OCI-LY7 (cell line): ENCODE measurements at regions not wholly inside any gene's neighbourhood (a gene's known extent, or its start where the extent isn't known, plus 50 kb on each side); places are given as distances from the start of the nearest gene placed in this dataset.

ENCODE experiments used
- BruUV-seq: library from RNA; stranded (reverse); fragments of 400-500 nt; replicated peaks from 2 replicates; lab custom pipeline; 2021; lab: Mats Ljungman, UMichigan
- CTCF ChIA-PET: fragments of 300-600 bp; sonication (Branson Sonifier 250); formaldehyde crosslinking; loops from one replicate; lab custom pipeline; 2022; ENCODE audit warnings: antibody characterized with exemption; ENCODE audit not compliant: unreplicated experiment; lab: Charles Lee
- POLR2A ChIA-PET: fragments of 300-600 bp; sonication (Branson Sonifier 250); formaldehyde crosslinking; loops from one replicate; lab custom pipeline; 2022; ENCODE audit warnings: antibody characterized with exemption; lab: Charles Lee
- DNase-seq: peaks from one replicate; pipeline ENCODE4 v3.0.0-alpha.2; 2015; ENCODE audit warnings: low spot score
- H2AFZ ChIP-seq: fragments of 200-600 bp; sonication (generic), shearing (Covaris generic); 2 replicates; pipeline ENCODE4 v1.6.1; 2014; ENCODE audit warnings: mild to moderate bottlenecking, antibody characterized with exemption, low read length, moderate library complexity
- H3K27ac ChIP-seq: fragments of 200-600 bp; sonication (generic); 2 replicates; pipeline ENCODE4 v1.5.1; 2014; ENCODE audit warnings: mixed run types, low read depth, mild to moderate bottlenecking, moderate library complexity, low read length, inconsistent platforms; ENCODE audit not compliant: poor library complexity, severe bottlenecking
- H3K36me3 ChIP-seq: fragments of 200-600 bp; sonication (generic); 2 replicates; pipeline ENCODE4 v1.6.1; 2014; ENCODE audit warnings: mild to moderate bottlenecking, antibody characterized with exemption, low read length, moderate library complexity, mixed read lengths; ENCODE audit not compliant: insufficient read depth
- H3K4me1 ChIP-seq: fragments of 200-600 bp; sonication (generic); 2 replicates; pipeline ENCODE4 v1.5.1; 2014; ENCODE audit warnings: mild to moderate bottlenecking, low read length; ENCODE audit not compliant: insufficient read depth, poor library complexity, severe bottlenecking
- H3K4me2 ChIP-seq: fragments of 200-600 bp; sonication (generic); 2 replicates; pipeline ENCODE4 v1.6.1; 2014; ENCODE audit warnings: mild to moderate bottlenecking, low read length
- H3K4me3 ChIP-seq: fragments of 200-600 bp; sonication (generic); 2 replicates; pipeline ENCODE4 v1.5.1; 2014; ENCODE audit warnings: mild to moderate bottlenecking, low read depth, low read length; ENCODE audit not compliant: poor library complexity, severe bottlenecking
- H3K79me2 ChIP-seq: fragments of 200-600 bp; sonication (generic); 2 replicates; pipeline ENCODE4 v1.6.1; 2016; ENCODE audit warnings: low read depth, mild to moderate bottlenecking, low read length, moderate library complexity, mixed read lengths; ENCODE audit not compliant: insufficient read depth
- H3K9me2 ChIP-seq: fragments of 200-600 bp; sonication (generic); 2 replicates; pipeline ENCODE4 v1.6.1; 2016; ENCODE audit warnings: mild to moderate bottlenecking, low read length, mixed read lengths; ENCODE audit not compliant: insufficient read depth
- H3K9me3 ChIP-seq: fragments of 200-600 bp; sonication (generic); 2 replicates; pipeline ENCODE4 v1.6.1; 2014; ENCODE audit warnings: mild to moderate bottlenecking, mixed run types, low read length, mixed read lengths
- H4K20me1 ChIP-seq: fragments of 200-600 bp; sonication (generic); 2 replicates; pipeline ENCODE4 v1.6.1; 2014; ENCODE audit warnings: mild to moderate bottlenecking, antibody characterized with exemption, low read length, moderate library complexity, mixed read lengths; ENCODE audit not compliant: insufficient read depth
- EZH2phosphoT487 ChIP-seq: fragments of 200-600 bp; sonication (generic); IDR thresholded peaks from 2 replicates; pipeline ENCODE4 v1.6.1; 2018; ENCODE audit warnings: low read depth, borderline replicate concordance, mild to moderate bottlenecking, mixed run types, antibody characterized with exemption, low read length, moderate library complexity, mixed read lengths
- intact Hi-C: fragments of 100-400 bp; cut with micrococcal nuclease; formaldehyde crosslinking; loops from one replicate; pipeline ENCODE4 v1.10.0; 2022; ENCODE audit not compliant: unreplicated experiment
- TF ChIP-seq, protein P1 (sequence below): fragments of 200-600 bp; sonication (generic); conservative IDR thresholded peaks from 2 replicates; pipeline ENCODE4 v1.5.1; 2014; ENCODE audit warnings: mild to moderate bottlenecking, antibody characterized with exemption, low read length, moderate library complexity, mixed read lengths

DNA sequence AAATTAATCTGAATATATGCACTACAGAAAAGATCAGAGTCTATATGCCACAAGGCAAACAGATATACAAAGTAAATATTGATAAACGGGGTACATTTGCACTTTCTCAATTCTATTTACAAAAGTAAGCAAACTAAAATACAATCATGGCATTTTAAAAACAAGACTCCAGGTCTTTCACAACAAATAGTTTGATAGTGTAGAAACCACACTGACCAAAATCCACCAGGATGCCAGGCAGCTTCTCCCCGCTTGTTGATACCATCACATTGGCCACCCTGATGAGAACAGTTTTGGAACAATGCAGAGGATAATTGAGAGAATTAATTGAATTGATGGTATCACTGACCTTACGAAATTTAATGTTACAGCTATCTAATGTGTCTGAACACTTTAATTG is 190.6 kb upstream of the TMCO5A start:
- no peak overlapping the region for H3K27ac ChIP-seq
- no peaks in the 10 kb centered on the region for H3K9me2 ChIP-seq
- H3K79me2 ChIP-seq, result no peaks in the 10 kb centered on the region
- H3K4me2 ChIP-seq, result no peak overlapping the region
- no peak overlapping the region for H2AFZ ChIP-seq
- TF ChIP-seq, protein P1, sequence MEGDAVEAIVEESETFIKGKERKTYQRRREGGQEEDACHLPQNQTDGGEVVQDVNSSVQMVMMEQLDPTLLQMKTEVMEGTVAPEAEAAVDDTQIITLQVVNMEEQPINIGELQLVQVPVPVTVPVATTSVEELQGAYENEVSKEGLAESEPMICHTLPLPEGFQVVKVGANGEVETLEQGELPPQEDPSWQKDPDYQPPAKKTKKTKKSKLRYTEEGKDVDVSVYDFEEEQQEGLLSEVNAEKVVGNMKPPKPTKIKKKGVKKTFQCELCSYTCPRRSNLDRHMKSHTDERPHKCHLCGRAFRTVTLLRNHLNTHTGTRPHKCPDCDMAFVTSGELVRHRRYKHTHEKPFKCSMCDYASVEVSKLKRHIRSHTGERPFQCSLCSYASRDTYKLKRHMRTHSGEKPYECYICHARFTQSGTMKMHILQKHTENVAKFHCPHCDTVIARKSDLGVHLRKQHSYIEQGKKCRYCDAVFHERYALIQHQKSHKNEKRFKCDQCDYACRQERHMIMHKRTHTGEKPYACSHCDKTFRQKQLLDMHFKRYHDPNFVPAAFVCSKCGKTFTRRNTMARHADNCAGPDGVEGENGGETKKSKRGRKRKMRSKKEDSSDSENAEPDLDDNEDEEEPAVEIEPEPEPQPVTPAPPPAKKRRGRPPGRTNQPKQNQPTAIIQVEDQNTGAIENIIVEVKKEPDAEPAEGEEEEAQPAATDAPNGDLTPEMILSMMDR, result no peak
- no peak for TF ChIP-seq EZH2phosphoT487
- no peaks in the 10 kb centered on the region for H3K36me3 ChIP-seq
- intact Hi-C loops, result loop anchor here (5.0 kb wide), 1 partner anchor 48 kb away; no protein-coding TSS in a partner anchor
- no peaks in the 10 kb centered on the region for H4K20me1 ChIP-seq
- no peaks in the 10 kb centered on the region for H3K4me1 ChIP-seq
- no peak for DNase-seq
- no TSS peak for BruUV-seq
- H3K4me3 ChIP-seq, result no peak overlapping the region
- ChIA-PET POLR2A (interaction anchor here (0.6 kb wide), 1 partner anchor 54 kb away, joined by 3 read pairs; no protein-coding TSS in a partner anchor), CTCF (no interaction called here)
- H3K9me3 ChIP-seq, result no peaks in the 10 kb centered on the region

DNA sequence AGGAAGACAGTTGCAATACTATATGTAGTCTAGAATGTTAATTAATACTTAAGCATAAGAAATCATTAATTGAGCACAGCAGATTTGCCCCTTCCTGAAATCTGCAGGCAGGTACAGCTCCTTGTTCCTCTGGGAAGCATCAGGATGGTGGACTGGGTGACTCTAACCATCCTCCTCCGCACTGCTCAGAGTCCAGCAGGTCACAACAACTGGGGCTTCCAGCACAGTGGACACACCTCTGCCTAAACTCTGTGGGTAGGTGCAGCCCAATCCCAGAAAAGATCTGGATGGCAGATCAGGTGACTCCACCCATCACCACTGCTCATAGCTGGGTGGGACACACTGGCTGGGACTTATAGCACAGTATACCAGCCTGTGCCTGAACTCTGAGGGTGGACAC is 189.9 kb upstream of the TMCO5A start:
- H3K4me1 ChIP-seq, result no peaks in the 10 kb centered on the region
- H3K36me3 ChIP-seq, result no peaks in the 10 kb centered on the region
- H3K27ac ChIP-seq, result no peak overlapping the region
- no peak for DNase-seq
- no peaks in the 10 kb centered on the region for H3K79me2 ChIP-seq
- H2AFZ ChIP-seq, result no peak overlapping the region
- ChIA-PET POLR2A (no interaction called here), CTCF (no interaction called here)
- no peak overlapping the region for H3K4me3 ChIP-seq
- H3K4me2 ChIP-seq, result no peak overlapping the region
- TF ChIP-seq, protein P1, result no peak
- no peak for TF ChIP-seq EZH2phosphoT487
- H4K20me1 ChIP-seq, result no peaks in the 10 kb centered on the region
- intact Hi-C loops, result loop anchor here (5.0 kb wide), 1 partner anchor 48 kb away; no protein-coding TSS in a partner anchor
- no peaks in the 10 kb centered on the region for H3K9me2 ChIP-seq
- no TSS peak for BruUV-seq
- H3K9me3 ChIP-seq, result no peaks in the 10 kb centered on the region

DNA sequence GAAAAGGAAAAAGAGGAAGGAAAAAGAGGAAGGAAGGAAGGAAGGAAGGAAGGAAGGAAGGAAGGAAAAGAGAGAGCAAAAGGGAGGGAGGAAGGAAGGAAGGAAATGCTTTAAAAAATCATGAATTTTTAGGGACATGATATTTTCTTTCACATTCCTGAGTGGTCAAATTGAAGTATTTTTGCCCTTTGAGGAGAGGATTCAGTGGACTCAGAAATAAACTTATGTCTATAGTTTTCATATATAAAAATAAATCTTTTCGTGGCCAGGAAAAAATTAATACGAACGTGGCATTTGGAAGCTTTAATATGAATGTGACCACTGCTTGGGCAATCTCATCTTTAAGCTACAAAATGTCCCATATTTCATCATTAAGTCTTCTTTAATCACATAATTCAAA is 183.0 kb upstream of the TMCO5A start:
- ChIA-PET POLR2A (no interaction called here), CTCF (no interaction called here)
- no peak for TF ChIP-seq EZH2phosphoT487
- TF ChIP-seq, protein P1, result no peak
- no peak overlapping the region for H2AFZ ChIP-seq
- no TSS peak for BruUV-seq
- H3K79me2 ChIP-seq, result no peaks in the 10 kb centered on the region
- no peaks in the 10 kb centered on the region for H3K36me3 ChIP-seq
- H3K9me2 ChIP-seq, result no peaks in the 10 kb centered on the region
- H3K27ac ChIP-seq, result no peak overlapping the region
- H4K20me1 ChIP-seq, result no peaks in the 10 kb centered on the region
- intact Hi-C loops, result no loop called here
- DNase-seq, result no peak
- H3K4me1 ChIP-seq, result no peaks in the 10 kb centered on the region
- no peaks in the 10 kb centered on the region for H3K9me3 ChIP-seq
- no peak overlapping the region for H3K4me3 ChIP-seq
- no peak overlapping the region for H3K4me2 ChIP-seq
